ENCODE measurements at regions not wholly inside any gene's neighbourhood (a gene's known extent, or its start where the extent isn't known, plus 50 kb on each side); places are given as distances from the start of the nearest gene placed in this dataset.

DNA sequence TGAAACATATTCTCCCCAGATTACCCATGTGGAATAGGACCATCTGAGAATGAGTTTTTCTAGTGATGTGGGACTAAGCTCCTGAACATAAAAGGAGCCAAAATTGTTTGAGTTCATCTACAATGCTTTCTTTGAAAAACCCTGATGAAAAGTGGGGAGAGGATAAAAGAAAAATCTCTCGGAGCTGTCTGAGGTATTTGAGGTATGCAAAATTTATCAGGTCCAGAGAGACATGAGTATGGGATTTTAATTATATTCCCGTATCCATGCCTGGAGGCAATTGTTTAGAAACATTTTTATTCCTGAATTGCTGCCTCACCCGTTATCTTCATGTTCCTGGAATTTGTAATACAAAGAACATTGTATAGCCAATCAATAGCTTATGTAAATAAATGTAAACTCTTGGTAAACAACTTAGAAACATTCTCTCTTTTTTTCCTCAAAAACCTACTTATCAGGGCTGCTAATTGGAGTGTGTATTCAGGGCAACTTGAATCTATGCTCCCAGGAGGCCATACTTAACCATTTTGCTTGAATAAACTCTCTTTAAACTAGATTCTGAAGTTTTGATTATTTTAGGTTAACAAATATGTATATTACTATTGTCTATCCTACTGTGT lies 109.3 kb upstream of the OLFM3 start:
- no peak overlapping the region for H3K27ac ChIP-seq (ENCODE audit: low read depth, low read length)
- no peak overlapping the region for H3K4ac ChIP-seq (replicated peaks; ENCODE audit: insufficient read length, low read depth, low read length)
- H2BK5ac ChIP-seq (ENCODE audit: low read depth, low read length), result no peak overlapping the region
- H3K4me1 ChIP-seq (replicated peaks in 1 of 4; ENCODE audit: control insufficient read depth in 3 of 4, insufficient read depth in 4 of 4, low read length in 3 of 4), result peaks cover 0 to 6% (median 2%) of the 10 kb centered on the region in 4 experiments; a peak in 4 of 7 replicates
- no peak overlapping the region for H3K18ac ChIP-seq (ENCODE audit: extremely low read depth, low read length)
- no peaks in the 10 kb centered on the region for H3K23me2 ChIP-seq (ENCODE audit: low read depth, low read length)
- no peak overlapping the region for H2AFZ ChIP-seq (ENCODE audit: low read length)
- CTCF ChIA-PET (ENCODE audit: partially characterized antibody), result no interaction called here
- no peak overlapping the region for H2BK12ac ChIP-seq (ENCODE audit: low read depth, low read length)
- 45% methylated on average over 3 of the region's 3 CpGs; no CpG with 5 or more reads in 1 of the 2 experiments for WGBS, 2 experiments (ENCODE audit: extremely low coverage in 1 of 2, insufficient coverage in 1 of 2, insufficient read length in 1 of 2, insufficient replicate concordance in 2 of 2, low coverage in 1 of 2, low lambda C conversion rate in 2 of 2, missing lambda C conversion rate in 1 of 2)
- no peak overlapping the region for H3K4me2 ChIP-seq (ENCODE audit: insufficient read depth in 1 of 2, low read depth in 2 of 2, low read length in 2 of 2)
- no peak overlapping the region for H3K9ac ChIP-seq (replicated peaks in 1 of 4; ENCODE audit: extremely low read depth in 1 of 4, low read depth in 3 of 4, low read length in 3 of 4)
- no peak overlapping the region for H3K4me3 ChIP-seq (ENCODE audit: extremely low read depth in 1 of 4, insufficient read depth in 2 of 4, low read depth in 3 of 4, low read length in 4 of 4)
- H4K91ac ChIP-seq (replicated peaks; ENCODE audit: insufficient read length, low read length), result no peak overlapping the region
- no peak overlapping the region for H3K56ac ChIP-seq (replicated peaks; ENCODE audit: insufficient read length, low read depth, low read length)
- H4K5ac ChIP-seq (ENCODE audit: insufficient read length, low read depth, low read length), result no peak overlapping the region
- no peaks in the 10 kb centered on the region for H3K36me3 ChIP-seq (ENCODE audit: control insufficient read depth in 2 of 4, insufficient read depth in 4 of 4, low read length in 3 of 4)
- H2BK120ac ChIP-seq (replicated peaks; ENCODE audit: low read depth, low read length), result no peak overlapping the region
- H4K20me1 ChIP-seq (replicated peaks in 1 of 2; ENCODE audit: control insufficient read depth in 1 of 2, insufficient read depth in 2 of 2, low read length in 2 of 2), result no peaks in the 10 kb centered on the region
- H3K14ac ChIP-seq (ENCODE audit: insufficient read length), result no peak overlapping the region
- FAIRE-seq (no peak), DNase-seq (ENCODE audit: low read depth in 1 of 2, low spot score in 2 of 2) (no peak)
- H3K79me2 ChIP-seq (ENCODE audit: control insufficient read depth in 1 of 2, insufficient read depth in 2 of 2, low read length in 2 of 2), result no peaks in the 10 kb centered on the region
- H4K8ac ChIP-seq (ENCODE audit: extremely low read depth, insufficient read depth, low read length), result no peak overlapping the region
- H2BK15ac ChIP-seq (ENCODE audit: low read length), result no peak overlapping the region
- no peak overlapping the region for H3K23ac ChIP-seq (ENCODE audit: insufficient read length)
- POLR2A ChIA-PET (ENCODE audit: partially characterized antibody), result interaction anchor here (0.6 kb wide), 1 partner anchor 1092 kb away, joined by 3 read pairs; no protein-coding TSS in a partner anchor
- H2BK20ac ChIP-seq (ENCODE audit: low read length), result no peak overlapping the region
- no peak overlapping the region for H2AK5ac ChIP-seq (ENCODE audit: low read depth, low read length)
- H3K27me3 ChIP-seq (replicated peaks in 1 of 4; ENCODE audit: control insufficient read depth in 3 of 4, extremely low read depth in 1 of 4, insufficient read depth in 3 of 4, low read length in 3 of 4), result no peaks in the 10 kb centered on the region
- H3K79me1 ChIP-seq (ENCODE audit: low read depth, low read length), result no peaks in the 10 kb centered on the region
- H3K9me3 ChIP-seq (ENCODE audit: insufficient read depth in 2 of 2, low read depth in 1 of 2, low read length in 1 of 2), result peaks cover 3 to 6% of the 10 kb centered on the region in 2 experiments; a peak in 2 of 4 replicates
- TF ChIP-seq SUZ12 (IDR thresholded peaks at IDR 0.05; ENCODE audit: low read length) (no peak), BCL11A (IDR thresholded peaks at IDR 0.05; ENCODE audit: low read depth in 2 of 2, low read length in 2 of 2) (no peak), CEBPB (IDR thresholded peaks at IDR 0.05; ENCODE audit: low read depth, low read length) (no peak), JUN (IDR thresholded peaks at IDR 0.05; ENCODE audit: low read depth, low read length) (no peak), CREB1 (IDR thresholded peaks at IDR 0.05) (no peak), GTF2F1 (IDR thresholded peaks at IDR 0.05; ENCODE audit: borderline replicate concordance, low read depth, low read length) (no peak), KDM4A (IDR thresholded peaks at IDR 0.05; ENCODE audit: low read depth, low read length, severe bottlenecking) (no peak), EGR1 (IDR thresholded peaks at IDR 0.05; ENCODE audit: borderline replicate concordance, low read depth, low read length) (no peak), ZNF274 (IDR thresholded peaks at IDR 0.05; ENCODE audit: borderline replicate concordance, extremely low read depth, low read length) (no peak), BRCA1 (IDR thresholded peaks at IDR 0.05; ENCODE audit: low read depth, low read length) (no peak), NANOG (IDR thresholded peaks at IDR 0.05; ENCODE audit: insufficient read depth, low read depth, low read length, poor library complexity, severe bottlenecking) (no peak), CTBP2 (IDR thresholded peaks at IDR 0.05; ENCODE audit: borderline replicate concordance, insufficient read depth, insufficient read length, low read length) (no peak), RNF2 (IDR thresholded peaks at IDR 0.05; ENCODE audit: borderline replicate concordance, low read depth, low read length, missing control alignments, poor library complexity, severe bottlenecking) (no peak)
- TF ChIP-seq, protein P1, sequence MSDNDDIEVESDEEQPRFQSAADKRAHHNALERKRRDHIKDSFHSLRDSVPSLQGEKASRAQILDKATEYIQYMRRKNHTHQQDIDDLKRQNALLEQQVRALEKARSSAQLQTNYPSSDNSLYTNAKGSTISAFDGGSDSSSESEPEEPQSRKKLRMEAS (IDR thresholded peaks at IDR 0.05), result no peak

Measured in H1 (cell line).